ENCODE measurements at regions not wholly inside any gene's neighbourhood (a gene's known extent, or its start where the extent isn't known, plus 50 kb on each side); places are given as distances from the start of the nearest gene placed in this dataset.
"Not testable (repeated sequence)": the region's sequence is repeated elsewhere in the genome, so short reads cannot be mapped to it uniquely, and the experiment has no call there.

DNA sequence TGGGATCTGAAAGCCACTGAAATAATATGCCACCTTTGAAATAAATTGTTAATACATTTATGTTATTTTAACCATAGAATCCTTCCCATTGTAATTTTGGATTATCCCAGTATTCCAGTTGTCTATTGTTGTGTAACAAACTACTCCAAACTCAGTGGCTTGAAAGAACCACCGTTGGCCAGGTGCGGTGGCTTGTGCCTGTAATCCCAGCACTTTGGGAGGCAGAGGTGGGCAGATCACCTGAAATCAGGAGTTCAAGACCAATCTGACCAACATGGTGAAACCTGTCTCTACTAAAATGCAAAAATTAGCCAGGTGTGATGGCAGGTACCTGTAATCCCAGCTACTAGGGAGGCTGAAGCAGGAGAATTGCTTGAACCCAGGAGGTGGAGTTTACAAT lies 217.6 kb downstream of the IRX2 start:
- DNase-seq, result not testable (repeated sequence)

- no peak for DNase-seq
Observed at GRCh38 chr5:2532809-2533208, 218.7 kb downstream of the IRX2 start.

- DNase-seq, result no peak
Observed at GRCh38 chr5:2531318-2531717, 220.2 kb downstream of the IRX2 start.

GRCh38 chr5:2530609-2531008 lies 220.9 kb downstream of the IRX2 start:
- no peak for DNase-seq

- DNase-seq, result no peak
Observed at GRCh38 chr5:2529371-2530092, 221.9 kb downstream of the IRX2 start.

DNA sequence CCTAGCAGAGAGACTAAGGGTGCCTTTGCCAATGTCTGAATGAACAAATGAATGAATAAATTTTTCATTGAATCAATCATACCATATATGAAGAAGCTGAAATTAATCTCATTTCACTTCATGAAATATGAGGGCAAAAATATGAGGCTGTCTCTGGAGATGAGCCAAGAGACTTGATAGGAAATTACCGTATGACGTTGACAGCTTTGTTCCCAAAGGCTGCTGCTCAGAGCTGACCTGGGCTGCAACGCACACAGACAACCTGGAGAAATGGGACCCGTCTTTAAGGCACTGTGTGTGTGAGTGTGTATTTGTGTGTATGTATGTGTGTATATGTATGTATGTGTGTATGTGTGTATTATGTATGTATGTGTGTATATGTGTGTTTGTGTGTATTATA lies 226.1 kb downstream of the IRX2 start:
- DNase-seq, result no peak

DNA sequence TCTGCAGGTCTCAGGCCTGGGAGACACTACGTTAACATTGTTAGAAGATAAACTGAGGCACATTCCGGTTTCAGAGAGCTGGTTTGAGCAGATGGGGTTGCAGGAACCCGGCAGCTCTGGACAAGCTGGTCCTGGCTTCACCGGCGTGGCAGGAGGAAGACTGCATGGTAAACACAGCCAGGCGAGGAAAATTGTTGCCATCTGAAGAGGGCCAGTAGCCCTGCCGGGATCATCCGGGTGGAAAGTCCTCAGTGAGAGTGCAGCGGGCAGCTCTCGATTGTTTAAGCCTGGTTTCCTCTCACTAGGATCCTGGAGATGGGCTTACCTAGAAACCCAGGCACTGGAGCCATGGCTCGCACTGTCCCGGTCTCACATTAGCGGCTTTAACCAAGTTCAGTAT lies 226.9 kb downstream of the IRX2 start:
- no peak for DNase-seq

- no peak for DNase-seq
Observed at GRCh38 chr5:2523180-2523579, 228.3 kb downstream of the IRX2 start.

- no peak for DNase-seq
Observed at GRCh38 chr5:2522372-2522771, 229.1 kb downstream of the IRX2 start.

DNA sequence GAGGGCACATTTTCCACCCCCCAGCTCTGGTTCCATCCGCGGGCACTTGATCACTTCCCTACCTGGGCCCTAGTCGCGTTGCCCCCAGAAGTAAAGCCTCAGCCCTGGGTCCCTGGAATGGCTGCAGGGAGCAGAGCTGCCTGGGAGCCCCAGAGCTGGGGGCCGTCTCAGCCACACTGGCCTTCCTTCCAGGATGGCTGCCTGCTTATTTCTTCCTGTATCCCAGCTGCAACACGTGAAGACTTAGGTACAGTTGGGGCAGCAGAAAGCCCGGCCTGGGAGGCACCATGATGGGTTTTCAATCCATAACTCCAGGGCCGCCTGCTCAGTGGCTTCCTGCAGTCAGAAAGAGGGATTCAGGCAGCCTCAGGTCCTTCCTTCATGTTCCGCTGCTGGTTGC lies 232.3 kb downstream of the IRX2 start:
- no peak for DNase-seq

DNA sequence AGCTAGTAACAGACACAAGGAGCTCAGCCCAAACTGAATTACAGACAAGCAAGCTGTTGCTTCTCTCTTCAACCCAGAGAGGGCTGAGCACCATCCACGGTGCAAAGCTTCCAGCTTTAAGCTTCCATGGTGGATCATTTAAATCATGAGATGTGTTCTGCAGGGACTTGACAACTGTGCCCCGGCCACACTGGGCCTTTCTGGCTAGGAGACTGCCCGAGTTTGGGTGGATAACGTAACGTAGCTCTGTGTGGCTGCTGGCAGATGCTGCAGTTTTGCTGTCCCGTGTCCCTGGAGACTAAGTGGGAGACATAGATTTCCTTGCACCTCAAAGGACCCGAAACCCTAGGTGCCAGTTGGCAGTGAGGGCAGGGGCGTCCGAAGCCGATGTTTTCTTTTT lies 234.0 kb downstream of the IRX2 start:
- no peak for DNase-seq

GRCh38 chr5:2515180-2515764 lies 236.2 kb downstream of the IRX2 start:
- DNase-seq, result no peak

GRCh38 chr5:2514484-2514883 lies 237.0 kb downstream of the IRX2 start:
- DNase-seq, result no peak

DNA sequence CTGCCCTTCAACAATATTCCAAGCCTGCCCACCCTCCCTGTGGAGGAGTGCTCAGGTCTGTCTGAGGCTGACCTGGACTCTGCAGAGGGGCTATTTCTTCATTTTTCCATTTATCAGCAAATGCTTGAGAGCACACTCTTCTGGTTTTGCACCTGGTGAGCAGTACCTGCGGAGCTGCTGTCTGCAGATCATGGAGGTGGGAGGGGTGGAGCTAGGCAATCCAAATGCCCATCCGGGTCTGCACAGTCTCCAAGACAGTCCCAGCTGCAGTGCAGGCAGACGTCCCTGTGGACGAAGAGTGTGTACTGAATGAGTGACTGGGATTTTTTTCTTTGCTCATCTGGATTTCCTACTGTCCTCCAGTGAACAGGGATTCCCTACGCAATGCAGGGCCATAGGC lies 239.8 kb downstream of the IRX2 start:
- no peak for DNase-seq

DNA sequence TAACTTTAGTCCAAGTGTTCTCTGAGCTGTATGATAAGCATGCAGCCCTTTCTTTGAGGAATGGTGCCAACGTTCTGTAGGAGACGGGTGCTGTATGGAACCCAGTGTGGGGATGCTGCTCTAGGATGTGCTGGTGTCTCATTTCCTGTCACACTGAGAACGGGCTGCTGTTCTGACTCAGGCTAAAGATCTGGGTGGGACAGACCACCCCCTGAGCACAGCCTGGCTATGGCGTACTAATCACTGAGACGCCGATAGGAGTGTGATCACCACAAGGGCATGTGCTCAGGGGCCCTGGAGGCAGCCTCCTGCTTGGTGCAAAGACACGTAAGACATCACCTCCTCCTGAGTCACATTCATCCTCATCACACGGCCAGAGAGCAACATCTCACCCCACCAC lies 240.4 kb downstream of the IRX2 start:
- no peak for DNase-seq

DNA sequence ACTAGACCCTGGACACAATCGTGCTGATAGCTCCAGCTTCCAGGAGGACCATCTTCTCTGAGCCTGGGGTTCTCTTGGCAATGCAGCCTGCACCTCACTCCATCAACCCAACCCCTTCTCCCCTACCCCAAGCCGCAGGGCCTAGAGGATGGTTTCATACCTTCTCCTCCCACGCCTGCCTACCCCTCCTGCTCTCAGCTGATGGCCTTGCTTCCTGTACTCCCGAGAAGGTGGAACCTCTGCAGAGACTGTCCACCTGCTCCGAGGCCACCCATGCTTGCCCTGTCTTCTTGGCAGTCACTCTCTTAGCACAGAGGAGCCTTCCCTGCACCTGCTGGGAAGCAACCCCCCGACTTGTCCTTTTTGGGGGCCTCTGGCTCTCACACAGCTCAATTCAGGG lies 241.9 kb downstream of the IRX2 start:
- no peak for DNase-seq

- DNase-seq, result no peak
Observed at GRCh38 chr5:2508514-2508913, 243.0 kb downstream of the IRX2 start.

- DNase-seq, result no peak
Observed at GRCh38 chr5:2507611-2508010, 243.9 kb downstream of the IRX2 start.

DNA sequence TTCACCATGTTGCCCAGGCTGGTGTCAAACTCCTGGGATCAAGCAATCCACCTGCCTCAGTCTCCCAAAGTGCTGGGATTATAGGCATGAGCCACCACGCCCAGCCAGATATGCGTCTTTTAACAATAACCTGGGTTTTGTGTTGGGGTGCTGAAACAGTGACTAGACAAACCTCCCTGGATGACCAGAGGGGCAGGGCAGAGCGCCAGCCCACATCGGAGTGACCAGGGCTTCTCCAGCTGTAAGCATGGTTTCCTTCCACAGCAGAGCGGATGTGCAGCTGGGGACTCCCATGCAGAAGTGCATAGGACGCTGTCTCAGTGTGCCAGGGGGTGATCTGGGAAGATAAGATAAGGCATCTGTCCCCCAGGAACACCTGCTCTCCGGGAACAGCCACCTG lies 244.9 kb downstream of the IRX2 start:
- no peak for DNase-seq

DNA sequence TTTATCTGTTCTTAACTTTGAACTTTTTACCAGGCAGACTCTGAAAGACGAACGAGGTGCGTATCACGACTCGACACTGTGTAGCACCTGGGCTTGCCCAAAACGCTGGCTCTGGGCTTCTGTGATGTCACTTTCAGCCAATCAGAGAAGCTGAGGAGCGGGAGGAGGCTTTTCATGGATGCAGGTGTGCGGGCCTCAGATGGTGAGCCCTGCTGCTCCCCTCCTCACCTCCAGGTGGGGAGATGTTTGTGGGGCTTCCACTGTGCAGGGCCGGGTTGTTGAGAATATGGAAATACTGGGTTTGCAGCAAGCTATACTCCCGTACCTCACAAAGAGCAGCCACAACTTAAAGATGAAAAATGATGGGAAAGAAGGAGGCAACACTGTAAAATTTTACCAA lies 246.3 kb downstream of the IRX2 start:
- no peak for DNase-seq

- no peak for DNase-seq
Observed at GRCh38 chr5:2502970-2503594, 248.4 kb downstream of the IRX2 start.

GRCh38 chr5:2499917-2500316 lies 251.6 kb downstream of the IRX2 start:
- DNase-seq, result no peak

- no peak for DNase-seq
Observed at GRCh38 chr5:2496891-2497290, 254.6 kb downstream of the IRX2 start.

DNA sequence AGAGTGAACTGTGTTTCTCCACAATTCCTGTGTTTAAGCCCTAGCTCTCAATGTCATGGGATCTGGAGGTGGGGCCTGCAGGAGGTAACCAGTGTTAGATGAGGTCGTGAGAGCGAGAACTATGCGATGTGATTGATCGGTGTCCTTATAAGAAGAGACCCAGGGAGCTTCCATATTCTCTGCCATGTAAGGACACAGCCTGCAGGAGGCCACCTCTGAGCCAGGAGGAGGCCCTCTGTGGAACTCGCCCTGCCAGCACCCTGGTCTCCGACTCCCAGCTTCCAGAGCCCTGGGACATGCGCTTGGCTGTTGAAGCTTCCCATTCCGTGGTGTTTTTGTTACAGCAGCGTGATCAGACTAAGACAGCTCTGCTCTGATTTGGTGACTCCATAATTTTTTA lies 255.4 kb downstream of the IRX2 start:
- DNase-seq, result no peak

All from muscle of arm (tissue), 1 donor.